GM10266 (cell line): ENCODE measurements at regions not wholly inside any gene's neighbourhood (a gene's known extent, or its start where the extent isn't known, plus 50 kb on each side); places are given as distances from the start of the nearest gene placed in this dataset.

Experiments used
- DNase-seq: peaks from one replicate; pipeline ENCODE4 v3.0.0; 2012; ENCODE audit errors: extremely low spot score
- TF ChIP-seq, protein P1 (sequence below): IDR thresholded peaks from 2 replicates; pipeline ENCODE4 v1.5.1; 2012; ENCODE audit warnings: mild to moderate bottlenecking, low read depth; ENCODE audit not compliant: control insufficient read depth, insufficient read depth; ENCODE audit errors: missing control alignments

DNA sequence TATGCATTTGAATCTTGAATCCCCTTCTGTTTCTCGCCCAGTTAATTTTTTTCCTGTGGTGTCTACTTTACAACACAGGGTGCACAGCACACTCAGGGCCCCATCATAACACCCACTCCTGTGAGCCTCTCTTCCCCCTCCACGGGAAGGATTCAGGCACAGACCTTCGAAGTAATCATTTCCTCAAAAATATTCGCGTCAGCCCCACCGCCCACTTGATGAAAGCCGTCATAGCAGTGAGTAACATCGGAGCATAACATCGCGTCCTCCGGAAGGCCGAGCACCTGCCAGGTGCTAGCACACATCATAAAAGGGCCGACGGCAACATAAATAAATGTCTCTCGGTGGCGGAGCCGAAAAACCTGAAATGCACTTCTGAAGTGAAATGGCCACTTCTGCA lies 201.7 kb upstream of the ADARB2 start:
- TF ChIP-seq, protein P1, sequence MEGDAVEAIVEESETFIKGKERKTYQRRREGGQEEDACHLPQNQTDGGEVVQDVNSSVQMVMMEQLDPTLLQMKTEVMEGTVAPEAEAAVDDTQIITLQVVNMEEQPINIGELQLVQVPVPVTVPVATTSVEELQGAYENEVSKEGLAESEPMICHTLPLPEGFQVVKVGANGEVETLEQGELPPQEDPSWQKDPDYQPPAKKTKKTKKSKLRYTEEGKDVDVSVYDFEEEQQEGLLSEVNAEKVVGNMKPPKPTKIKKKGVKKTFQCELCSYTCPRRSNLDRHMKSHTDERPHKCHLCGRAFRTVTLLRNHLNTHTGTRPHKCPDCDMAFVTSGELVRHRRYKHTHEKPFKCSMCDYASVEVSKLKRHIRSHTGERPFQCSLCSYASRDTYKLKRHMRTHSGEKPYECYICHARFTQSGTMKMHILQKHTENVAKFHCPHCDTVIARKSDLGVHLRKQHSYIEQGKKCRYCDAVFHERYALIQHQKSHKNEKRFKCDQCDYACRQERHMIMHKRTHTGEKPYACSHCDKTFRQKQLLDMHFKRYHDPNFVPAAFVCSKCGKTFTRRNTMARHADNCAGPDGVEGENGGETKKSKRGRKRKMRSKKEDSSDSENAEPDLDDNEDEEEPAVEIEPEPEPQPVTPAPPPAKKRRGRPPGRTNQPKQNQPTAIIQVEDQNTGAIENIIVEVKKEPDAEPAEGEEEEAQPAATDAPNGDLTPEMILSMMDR: no peak
- DNase-seq: no peak

DNA sequence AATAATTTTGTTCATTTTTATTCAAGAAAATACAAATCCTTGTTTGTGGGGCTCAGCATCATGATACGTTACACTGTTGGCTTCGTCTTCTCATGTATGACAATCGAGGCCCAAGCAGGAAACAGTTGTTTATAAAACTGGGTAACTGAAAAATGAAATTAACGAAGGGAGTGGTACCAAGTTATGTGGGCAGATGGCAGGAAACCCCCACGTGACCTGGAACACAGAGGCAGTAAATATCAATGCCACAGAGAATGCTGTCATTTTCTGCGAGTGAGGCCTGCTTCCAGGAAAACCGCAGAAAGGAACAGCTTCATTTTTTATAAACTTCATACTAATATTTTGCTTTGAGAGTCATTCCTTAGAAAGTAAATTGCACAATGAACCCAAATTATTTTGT lies 201.0 kb upstream of the ADARB2 start:
- DNase-seq: no peak
- TF ChIP-seq, protein P1: no peak

DNA sequence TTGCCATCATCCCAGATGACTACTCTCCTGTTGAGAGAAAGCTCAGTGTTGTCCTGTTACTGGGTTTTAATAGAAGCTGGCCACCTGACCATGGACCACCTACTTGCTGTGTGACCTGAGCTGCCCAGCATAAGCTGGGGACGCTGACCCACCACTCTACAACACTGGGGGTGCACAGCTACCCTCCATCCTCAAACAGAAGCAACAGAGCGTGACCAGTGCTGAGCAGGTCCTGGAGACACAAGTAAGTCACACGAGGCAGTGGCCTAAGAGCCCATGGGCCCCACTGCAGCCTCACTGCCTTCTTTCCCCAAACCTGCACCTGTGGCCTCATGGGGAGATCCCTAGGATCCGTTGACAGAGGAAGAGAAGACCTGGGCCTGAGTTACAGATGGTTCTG lies 198.6 kb upstream of the ADARB2 start:
- DNase-seq: no peak
- TF ChIP-seq, protein P1: no peak

DNA sequence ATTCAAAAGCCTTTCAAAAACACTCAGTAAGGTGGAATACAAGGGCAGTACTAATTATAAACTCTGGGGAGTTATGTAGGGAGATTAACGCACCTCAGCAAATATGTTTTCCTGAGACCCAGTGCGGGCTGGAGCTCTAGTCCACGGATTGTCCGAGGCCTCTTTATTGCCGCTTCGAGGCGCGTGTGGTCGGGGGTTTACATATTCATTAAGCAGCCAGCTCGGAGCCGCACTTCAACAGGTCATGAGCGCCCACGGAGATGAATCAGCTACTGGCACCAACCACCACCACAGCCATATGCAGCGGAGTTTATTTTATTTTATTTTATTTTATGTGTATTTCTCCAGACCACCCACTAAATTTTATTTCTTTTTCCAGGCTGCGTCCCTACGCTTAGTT lies 195.9 kb upstream of the ADARB2 start:
- TF ChIP-seq, protein P1: no peak
- DNase-seq: no peak

DNA sequence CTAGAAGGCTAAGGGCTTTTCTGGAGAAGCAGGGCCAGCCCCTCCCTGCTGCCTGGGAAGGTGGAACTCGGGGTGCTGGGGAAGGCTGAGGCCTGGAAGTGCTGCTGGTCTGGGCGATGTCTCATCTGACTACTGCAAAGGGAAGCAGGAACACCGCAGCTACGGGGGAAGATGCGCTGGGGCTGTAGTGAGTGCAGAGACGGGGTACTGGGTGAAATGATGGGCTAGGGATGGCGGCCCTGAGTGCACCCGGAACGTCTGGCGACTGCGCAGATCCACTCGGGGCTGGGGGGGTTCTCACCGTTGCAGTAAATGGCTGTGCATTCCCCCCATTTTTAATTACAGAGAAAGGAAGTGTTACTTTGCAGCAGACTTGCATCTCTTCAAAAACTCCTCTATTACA lies 195.4 kb upstream of the ADARB2 start:
- DNase-seq: no peak
- TF ChIP-seq, protein P1: no peak

DNA sequence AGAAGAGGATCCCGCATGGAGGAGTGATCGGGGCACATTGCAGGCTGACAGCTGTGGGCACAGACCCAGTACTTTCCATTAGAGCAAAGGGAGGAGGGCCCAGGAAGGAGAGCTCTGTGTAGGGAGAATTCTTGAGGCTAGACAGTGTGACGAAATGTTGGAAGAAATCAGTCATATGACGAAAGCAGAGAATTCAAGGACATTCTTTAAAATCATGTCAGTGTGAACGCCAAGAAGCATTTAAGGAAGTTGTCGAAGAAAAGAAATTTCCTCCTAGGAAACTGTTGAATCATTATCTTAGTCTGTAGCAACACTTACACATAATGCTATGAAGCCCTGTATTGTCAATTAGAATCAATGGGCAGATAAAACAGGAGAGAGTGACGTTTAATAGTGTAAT lies 191.3 kb upstream of the ADARB2 start:
- TF ChIP-seq, protein P1: no peak
- DNase-seq: no peak

DNA sequence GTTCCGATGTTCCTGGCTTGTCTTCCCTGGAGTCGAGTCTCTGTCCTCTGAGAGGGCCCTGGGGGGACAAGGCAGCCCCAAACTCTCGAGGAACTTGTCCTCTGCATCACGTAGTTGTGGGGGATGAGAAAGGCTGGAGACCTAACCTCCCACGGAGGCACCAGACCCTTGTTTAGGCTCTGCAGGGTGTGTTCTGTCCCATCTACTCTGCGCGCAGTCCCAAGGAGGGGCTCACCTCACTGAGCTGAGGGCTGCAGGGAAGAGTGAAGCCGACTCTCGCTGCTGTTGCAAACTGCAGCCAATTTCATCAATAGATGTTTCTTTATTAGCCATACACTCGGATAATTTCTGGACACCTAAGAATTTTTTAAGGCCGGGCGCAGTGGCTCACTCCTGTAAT lies 186.7 kb upstream of the ADARB2 start:
- DNase-seq: no peak
- TF ChIP-seq, protein P1: no peak

DNA sequence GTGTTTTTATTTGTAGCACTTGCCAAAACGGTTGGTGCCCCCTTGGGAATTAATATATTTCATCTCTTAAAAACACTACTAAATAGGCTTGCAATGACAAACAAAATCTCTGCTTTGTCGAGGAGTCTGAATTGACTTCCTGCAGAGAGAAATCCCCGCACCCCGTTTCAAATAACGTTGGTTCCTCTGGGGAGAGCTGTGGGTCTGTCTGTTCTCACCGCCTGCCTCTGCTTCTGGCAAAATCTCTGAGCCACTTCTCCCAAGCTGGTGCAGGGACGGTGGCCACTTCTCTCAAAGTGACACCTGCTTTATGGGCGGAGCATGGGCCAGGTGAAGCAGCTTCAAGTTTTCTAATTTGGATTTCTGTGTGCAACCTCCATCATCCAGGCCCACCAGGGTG lies 186.3 kb upstream of the ADARB2 start:
- TF ChIP-seq, protein P1: no peak

More for the DNA sequence above, 186.3 kb upstream of the ADARB2 start:
- no peak for DNase-seq
